GM18861 (cell line): ENCODE measurements at regions not wholly inside any gene's neighbourhood (a gene's known extent, or its start where the extent isn't known, plus 50 kb on each side); places are given as distances from the start of the nearest gene placed in this dataset.
"Not testable (repeated sequence)": the region's sequence is repeated elsewhere in the genome, so short reads cannot be mapped to it uniquely, and the experiment has no call there.

Experiments
- ATAC-seq: cut with Tn5 transposase; IDR thresholded peaks from one replicate; pipeline ENCODE4 v1.9.1; 2021; ENCODE audit not compliant: unreplicated experiment

GRCh38 chr2:215863687-215864086 is 149.7 kb downstream of the MREG start:
- no peak for ATAC-seq

- no peak for ATAC-seq
Measured at GRCh38 chr2:215862351-215862771, 151.0 kb downstream of the MREG start.

GRCh38 chr2:215861607-215862350 is 151.6 kb downstream of the MREG start:
- ATAC-seq, result no peak

- no peak for ATAC-seq
Measured at GRCh38 chr2:215856080-215856479, 157.3 kb downstream of the MREG start.

- ATAC-seq, result not testable (repeated sequence)
Measured at GRCh38 chr2:215855308-215855707, 158.0 kb downstream of the MREG start.

- ATAC-seq, result no peak
Measured at GRCh38 chr2:215854008-215854407, 159.3 kb downstream of the MREG start.

GRCh38 chr2:215851696-215852095 is 161.7 kb downstream of the MREG start:
- ATAC-seq, result no peak

- ATAC-seq, result no peak
Measured at GRCh38 chr2:215851082-215851481, 162.3 kb downstream of the MREG start.

GRCh38 chr2:215850380-215850779 is 163.0 kb downstream of the MREG start:
- ATAC-seq, result no peak

- no peak for ATAC-seq
Measured at GRCh38 chr2:215849771-215850170, 163.6 kb downstream of the MREG start.

- no peak for ATAC-seq
Measured at GRCh38 chr2:215848698-215849097, 164.7 kb downstream of the MREG start.

- no peak for ATAC-seq
Measured at GRCh38 chr2:215848146-215848545, 165.2 kb downstream of the MREG start.

- no peak for ATAC-seq
Measured at GRCh38 chr2:215847718-215848117, 165.6 kb downstream of the MREG start.

- ATAC-seq, result no peak
Measured at GRCh38 chr2:215847056-215847455, 166.3 kb downstream of the MREG start.

- peak; percentile 74 for ATAC-seq
Measured at GRCh38 chr2:215845839-215846586, 167.3 kb downstream of the MREG start.

GRCh38 chr2:215843579-215843978 is 169.8 kb downstream of the MREG start:
- ATAC-seq, result no peak

- ATAC-seq, result no peak
Measured at GRCh38 chr2:215841175-215841816, 172.1 kb downstream of the MREG start.

GRCh38 chr2:215839816-215840215 is 173.5 kb downstream of the MREG start:
- no peak for ATAC-seq

- ATAC-seq, result no peak
Measured at GRCh38 chr2:215839309-215839708, 174.0 kb downstream of the MREG start.

GRCh38 chr2:215836881-215837280 is 176.5 kb downstream of the MREG start:
- no peak for ATAC-seq

GRCh38 chr2:215835657-215836056 is 177.7 kb downstream of the MREG start:
- no peak for ATAC-seq

- no peak for ATAC-seq
Measured at GRCh38 chr2:215835231-215835630, 178.1 kb downstream of the MREG start.
